HS-5 (cell line): ENCODE measurements at regions not wholly inside any gene's neighbourhood (a gene's known extent, or its start where the extent isn't known, plus 50 kb on each side); places are given as distances from the start of the nearest gene placed in this dataset.

ENCODE experiments used
- DNase-seq: peaks from one replicate; pipeline ENCODE4 v3.0.0-alpha.2; 2012; ENCODE audit warnings: low read depth

DNA sequence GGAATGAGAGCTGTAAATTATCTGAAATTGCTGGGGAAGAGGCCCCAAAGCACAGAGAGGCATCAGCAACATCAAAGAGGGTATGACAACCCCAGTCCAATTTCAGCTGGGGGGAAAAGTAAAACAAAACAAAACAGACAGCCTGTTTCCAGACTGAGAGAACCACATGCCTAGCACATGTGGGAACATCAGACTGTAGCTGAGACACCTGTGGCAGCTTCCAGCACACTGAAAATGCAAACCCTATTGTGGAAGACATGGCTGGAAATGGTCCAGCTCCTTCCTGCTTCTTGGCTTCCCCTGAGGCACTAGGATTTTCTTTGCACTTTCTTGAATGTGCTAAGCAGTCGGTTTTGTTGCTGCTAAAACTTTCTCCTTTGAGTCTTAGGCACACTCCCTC lies 240.9 kb upstream of the STS start:
- no peak for DNase-seq

DNA sequence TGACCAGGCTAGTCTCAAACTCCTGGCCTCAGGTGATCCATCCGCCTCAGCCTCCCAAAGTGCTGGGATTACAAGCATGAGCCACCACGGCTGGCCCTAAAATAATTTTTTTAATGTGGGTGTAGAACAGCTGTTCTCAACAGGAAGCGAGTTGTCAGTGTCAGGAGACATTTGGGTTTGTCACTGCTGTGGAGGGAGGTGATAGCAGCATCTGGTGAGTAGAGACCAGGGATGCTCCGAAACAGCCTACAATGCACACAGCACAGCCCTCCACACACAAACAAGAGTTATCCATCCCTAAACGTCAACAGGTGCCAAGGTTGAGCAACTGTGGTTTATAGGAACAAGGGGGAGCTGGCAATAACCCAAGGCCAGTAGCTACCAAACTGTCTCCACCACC lies 243.4 kb upstream of the STS start:
- DNase-seq: no peak

DNA sequence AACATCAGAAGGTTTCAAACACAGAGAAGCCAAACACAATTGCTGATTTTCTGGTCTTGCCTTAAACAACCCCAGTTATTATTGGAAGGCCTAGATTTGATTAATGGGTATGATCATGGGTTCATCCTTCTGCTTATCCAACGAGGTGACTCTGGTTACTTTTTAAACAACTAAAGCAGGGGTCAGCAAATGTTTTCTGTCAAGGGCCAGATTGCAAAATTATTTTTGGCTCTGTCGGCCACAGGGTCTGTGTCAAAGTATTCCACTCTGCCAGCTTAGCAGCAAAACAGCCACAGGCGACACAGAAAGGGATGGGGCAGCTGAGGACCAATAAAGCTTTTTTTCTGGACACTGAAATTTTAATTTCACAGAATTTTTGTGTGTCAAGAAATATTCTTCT lies 249.1 kb upstream of the STS start:
- DNase-seq: no peak

DNA sequence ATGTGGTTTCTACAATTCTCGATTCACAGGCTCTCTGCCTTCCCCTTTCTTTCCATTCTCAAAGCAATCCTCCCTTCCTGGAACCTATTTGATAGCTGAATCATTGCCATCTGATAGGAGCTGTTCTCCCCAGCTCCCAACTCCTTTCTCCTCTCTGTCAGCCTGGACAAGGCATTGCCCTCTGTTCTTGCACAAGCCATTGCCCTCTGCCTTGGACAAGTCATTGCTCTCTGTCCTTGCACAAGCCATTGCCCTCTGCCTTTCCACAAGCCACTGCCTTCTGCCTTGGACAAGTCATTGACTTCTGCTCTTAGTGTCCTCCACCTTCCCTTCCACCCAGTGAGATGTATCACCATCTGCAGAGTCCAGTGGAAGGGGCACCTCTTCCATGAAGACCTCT lies 256.1 kb upstream of the STS start:
- no peak for DNase-seq

DNA sequence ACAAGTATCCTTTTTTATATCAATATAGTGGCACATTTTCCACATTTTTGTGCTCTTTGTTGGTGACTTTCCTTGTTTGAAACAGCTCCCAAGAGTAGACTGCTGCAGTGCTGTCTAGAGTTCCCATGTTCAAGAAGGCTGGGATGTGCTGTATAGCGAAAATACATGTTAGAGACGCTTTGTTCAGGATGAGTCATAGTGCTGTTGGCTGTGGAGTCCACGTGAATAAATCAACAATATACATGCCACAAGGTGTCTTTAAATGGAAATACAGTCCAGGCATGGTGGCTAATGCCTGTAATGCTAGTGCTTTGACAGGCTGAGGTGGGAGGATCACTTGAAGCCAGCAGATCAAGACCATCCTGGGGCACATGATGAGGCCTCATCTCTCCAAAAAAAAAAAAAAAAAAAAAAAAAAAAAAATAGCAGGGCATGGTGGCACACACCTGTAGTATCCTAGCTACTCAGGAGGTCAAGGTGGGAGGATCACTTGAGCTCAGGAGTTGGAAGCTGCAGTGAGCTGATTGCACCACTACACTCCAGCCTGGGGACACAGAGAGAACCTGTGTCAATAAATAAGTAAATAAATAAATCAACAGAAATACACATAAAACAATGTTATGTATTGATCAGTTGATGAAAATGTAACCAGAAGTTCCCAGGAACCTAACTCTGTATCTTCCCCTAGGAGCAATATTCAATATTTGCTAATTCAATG lies 256.8 kb upstream of the STS start:
- no peak for DNase-seq

DNA sequence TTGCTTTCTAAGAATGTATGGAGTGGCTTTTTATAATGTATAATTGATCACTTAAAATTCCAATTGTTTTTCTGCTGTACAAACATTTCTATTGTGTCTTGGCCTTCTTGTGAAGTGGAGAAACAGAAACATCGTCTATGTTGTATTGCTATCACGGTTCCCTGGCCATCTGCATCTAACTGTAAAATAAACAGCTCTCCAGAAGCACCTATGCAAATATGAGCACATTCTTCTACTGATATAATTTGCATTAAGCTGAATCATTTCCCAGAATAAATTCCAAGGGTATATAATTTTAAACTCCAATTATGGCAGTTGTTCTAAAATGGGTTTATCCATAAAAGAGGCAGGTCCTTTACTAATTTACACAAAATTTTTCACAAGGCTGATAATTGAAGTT lies 261.6 kb upstream of the STS start:
- no peak for DNase-seq

DNA sequence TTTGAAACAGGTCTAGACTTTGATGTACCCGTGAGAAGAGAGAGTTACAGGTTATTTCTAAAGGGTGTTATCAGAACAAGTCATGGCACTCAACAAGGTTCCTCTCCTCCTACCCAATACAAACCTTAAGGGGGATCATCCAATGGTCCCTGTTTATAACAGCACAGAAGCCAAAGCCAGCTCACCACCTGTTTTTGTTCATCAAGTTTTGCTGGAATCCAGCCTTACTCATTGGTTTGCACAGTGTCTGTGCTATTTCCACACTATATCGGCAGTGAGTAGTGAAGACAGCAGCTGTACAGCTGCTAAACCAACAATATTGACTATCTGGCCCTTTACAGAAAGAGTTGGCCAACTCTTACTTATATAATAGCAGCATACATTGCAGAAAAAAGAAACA lies 262.1 kb upstream of the STS start:
- no peak for DNase-seq

DNA sequence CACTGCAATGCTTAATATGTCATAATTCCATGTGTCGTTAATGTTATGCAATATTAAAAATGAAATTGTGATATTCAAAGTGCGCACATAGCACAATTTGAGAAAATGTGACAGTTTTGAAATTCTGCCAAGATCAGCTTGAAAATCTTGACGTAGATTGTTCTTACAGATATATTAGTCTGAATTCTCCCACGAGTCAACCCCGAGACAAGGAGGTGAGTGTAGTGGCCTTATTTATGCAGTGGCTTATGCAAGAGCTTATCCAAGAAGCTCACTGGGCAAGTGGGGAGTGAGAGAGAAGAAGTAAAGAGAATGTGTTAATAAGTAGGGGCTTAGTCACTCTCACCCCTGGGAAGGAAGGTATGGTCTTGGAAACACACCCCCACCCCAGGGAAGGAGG lies 286.1 kb upstream of the STS start:
- DNase-seq: no peak

DNA sequence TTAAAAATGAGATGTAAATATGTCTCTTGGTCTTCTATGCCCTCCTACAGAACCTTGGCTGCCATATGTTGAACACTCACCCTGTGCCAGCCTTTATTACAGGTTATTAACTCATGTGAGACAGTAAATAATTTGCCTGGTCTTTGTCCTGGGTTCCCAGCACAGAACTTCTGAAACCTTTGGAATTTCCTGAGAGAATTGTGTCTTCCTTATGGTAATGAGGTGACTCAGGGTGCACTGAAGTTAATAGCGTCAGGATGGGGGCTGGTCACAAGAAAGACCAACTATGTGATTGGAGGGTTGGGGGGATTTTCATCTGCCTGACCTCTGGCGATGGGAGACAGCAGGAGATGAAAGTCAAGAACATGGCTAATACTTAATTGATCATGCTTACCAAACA lies 289.8 kb upstream of the STS start:
- no peak for DNase-seq

DNA sequence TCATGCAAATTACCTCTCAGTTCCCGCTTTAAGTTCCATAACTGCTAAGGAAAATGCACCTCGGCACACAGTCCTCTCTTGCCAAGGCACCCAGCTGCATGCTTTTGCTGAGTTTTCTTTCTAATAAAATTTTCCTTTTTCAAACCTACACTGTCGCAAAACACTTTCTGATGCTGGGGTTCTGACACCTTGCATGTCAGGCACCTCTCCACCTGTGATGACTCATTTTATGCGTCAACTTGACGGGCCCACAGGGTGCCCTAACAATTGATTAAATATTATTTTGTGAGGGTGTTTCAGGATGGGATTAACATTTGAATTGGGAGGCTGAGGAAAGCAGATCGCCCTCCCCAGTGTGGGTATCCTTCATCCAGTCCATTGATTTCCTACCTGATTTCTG lies 291.0 kb upstream of the STS start:
- DNase-seq: no peak

DNA sequence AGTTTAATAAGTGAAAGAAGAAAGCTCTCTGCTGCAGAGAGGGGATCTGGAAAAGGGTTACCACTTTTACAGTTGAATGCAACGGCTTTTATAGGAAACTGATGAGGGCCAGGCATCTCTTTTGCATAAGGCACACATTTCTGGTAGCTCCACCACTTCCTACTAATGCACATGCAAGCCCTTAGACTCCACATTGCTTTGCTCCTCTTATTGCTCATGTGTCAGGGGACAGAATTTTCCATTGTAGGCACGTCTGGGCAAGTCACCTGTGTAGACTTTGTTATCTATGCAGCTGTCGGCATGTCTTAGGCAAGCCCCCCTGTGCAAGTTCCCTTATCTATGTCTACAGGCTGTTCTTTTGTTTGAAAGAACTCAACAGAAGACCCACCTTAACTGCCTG lies 294.6 kb upstream of the STS start:
- no peak for DNase-seq

DNA sequence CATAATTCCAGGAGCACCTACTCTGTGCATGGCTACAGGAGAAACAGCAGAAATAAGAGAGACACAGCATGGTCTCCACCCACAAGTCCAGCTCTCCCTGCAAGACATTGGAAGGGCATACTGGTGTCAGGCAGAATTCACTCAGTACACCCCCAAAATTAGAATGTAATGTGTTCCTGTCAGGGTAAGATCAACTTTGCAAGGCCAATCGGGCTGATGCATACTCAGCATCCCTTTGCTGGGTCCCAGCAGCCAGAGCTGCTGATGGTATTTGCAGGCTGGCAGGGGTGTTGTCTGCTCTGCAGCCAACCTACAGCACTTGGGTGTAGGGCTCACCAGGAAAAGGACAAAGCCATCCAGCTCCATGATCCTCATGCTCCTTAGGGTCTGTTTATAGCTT lies 295.4 kb upstream of the STS start:
- DNase-seq: no peak

DNA sequence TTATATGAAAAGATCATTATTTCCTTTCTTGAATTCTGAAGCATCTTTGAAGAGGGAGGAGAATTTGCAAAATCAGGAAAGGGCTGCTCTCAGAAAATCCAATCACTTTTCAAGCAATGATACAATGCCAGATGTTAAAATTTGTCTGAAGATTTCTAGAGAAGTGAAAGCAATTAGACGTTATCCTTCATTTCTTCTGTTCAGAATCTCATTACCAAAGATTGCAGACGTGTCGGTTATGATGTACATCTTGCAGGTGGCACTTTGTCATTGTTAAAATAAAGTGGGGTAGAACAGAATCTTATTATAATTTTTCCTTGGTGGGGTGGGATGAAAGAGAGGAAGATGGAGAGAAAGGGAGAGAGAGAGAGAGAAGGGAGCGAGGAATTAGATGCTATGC lies 296.4 kb upstream of the STS start:
- no peak for DNase-seq

DNA sequence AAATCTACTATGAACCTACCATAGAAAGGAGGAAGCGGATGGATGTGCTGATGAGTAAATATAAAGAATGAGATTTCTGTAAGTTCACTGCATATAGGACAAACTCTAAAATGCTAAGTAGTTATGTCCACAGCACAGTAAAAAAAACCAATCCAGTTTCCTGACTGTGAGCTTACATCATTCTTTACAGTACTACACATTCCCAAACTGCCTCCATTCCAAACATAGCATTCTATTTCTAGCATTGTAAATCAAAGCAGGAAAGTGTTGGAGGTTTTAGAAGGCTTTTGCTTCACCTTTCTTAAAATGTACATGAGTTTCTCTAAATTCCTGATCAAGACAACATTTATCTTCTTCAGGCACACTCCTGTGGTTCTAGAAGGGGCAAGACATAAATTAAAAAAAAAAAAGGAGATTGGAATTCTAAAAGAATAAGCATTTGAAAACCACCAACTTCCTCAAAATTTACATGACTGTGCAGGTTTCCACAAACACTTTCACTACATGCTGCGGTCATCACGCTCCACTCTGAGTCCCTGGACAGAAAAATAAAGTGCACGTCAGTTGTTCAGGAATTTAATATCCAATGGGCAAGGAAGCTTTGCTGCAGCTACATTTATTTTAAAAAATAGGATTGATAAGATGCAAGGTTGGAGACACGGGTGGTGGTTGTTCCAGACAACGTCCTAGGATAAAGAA lies 297.6 kb upstream of the STS start:
- no peak for DNase-seq

DNA sequence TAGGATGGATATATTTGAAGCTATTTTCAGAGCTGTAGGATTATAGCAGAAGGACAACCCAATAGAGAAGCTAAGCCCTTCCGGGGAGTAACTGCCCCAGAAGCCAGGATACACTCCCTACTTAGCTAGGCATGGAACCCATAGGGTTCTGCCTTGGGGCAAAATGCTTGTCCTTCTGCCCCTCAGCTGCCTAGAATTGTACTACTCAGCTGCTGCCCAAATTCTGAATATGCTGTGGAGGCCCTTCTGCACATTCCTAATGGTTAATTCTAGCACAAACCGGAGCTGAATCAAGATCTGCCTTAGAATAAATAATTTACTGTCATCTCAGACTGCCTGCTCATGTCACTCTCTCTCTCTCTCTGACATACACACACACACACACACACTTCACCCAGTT lies 297.7 kb upstream of the VCX3A start:
- DNase-seq: no peak

DNA sequence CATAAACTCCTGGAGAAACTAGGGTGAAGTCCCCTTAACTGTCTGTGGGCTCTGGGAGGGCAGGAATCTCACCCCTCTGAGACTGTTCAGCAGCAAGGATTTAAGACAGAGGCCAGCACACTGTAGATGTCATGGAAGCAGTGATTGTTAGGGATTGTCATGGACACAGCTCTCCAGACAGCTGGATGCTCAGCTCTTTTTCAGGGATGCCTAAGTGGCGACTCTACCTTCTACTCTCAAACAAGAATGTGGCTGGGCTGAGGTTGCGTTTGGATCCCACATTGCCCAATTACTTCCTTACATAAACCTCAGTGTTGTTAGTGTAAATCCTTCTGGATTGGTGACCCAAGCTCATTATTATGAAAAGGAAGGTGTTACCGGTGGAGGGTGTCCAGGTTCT lies 291.9 kb upstream of the VCX3A start:
- no peak for DNase-seq

DNA sequence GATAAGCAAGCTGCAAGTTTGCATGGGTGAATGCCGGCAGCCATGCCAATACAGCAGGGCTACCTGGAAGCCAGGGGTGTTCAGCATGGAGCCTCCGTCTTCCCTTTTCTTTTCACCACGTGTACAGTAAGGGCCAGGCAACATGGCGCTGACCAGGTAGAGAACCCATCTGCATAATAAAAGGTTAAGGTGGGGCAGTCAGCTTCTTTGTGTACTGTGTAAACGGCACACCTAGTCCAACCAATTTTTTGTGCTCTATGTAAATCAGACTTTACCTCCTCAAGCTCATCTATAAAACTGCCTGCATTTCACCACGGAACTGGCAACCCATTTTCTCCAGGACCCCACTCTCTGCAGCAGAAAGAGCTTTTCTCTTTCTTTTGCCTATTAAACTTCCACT lies 286.8 kb upstream of the VCX3A start:
- no peak for DNase-seq

DNA sequence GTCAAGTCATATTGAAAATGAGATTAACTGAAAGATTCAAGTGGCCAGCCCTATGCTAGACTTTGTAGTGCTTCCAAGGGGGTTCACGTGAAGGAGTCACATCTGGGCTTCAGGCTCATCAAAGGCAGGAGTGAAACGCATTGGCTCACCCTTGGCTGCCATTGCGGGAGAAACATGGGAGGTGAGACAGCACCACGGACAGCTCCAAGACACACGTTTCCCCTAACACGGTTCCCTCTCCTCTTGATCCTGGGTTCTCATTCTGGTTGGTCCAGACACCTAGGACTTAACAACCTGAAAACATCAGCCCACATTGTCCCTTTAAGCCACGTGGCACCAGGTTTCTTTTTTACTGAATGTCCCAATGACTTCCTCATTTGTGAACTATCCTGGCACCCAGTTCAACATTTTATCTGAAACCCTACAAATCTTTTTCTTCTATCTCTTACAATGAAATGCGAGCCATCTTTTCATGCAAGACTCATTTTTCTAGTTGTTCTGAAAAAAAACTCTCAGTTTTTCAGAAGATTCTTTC lies 279.0 kb upstream of the VCX3A start:
- no peak for DNase-seq

DNA sequence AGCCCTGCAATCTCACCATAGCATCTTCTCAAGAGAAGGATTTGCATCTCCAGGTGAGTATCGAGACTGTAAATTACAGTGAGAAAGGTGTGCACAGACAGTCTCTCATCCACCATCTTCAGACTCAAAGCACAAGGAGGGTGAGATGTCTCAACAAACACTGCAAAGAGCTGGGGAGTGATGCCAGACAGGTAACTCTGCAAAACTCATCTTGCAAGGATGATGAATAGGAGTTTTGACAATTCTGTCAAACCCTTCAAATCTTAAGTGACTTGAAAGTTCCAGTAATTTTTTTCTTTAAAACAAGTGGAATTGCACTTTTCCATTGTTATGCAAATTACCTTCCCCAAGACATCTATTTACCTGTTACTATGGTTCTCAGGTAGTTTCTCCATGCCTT lies 277.2 kb upstream of the VCX3A start:
- no peak for DNase-seq

DNA sequence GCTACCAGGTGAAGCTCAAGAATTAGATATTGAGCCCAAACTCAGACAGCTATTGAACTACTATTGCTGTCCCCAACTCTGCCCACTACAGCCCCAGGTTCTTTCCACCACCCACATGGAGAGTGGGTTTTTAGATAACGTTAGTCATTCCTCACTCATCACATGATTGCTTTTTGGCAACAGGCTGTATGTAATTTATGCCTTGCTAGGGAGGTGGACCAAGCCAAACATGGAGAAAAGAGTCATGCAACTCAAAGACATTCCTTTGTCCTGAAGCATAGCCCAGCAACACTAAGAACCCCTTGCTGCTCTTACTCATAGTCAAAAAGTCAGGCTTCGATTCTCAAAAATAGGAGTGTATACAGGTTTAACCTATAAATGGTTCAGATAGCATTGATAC lies 275.9 kb upstream of the VCX3A start:
- DNase-seq: no peak

DNA sequence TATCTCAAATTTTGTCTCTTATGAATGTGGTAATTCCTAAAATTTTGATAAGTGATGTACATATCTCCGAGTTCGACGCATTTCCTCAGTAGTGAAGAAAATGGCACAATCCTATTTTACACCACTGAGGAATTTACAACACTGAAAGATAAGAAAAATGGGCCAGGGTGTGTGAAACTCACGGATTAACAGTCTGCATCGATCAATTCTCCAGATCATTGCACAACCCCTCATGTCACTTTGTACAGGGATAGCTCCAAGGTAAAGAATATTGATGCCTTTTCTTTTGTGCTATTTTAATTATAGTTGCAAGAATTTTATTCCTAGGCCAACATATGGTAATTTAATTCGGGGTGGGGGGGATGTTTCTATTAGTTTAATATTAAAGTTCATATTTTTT lies 268.7 kb upstream of the VCX3A start:
- DNase-seq: no peak

DNA sequence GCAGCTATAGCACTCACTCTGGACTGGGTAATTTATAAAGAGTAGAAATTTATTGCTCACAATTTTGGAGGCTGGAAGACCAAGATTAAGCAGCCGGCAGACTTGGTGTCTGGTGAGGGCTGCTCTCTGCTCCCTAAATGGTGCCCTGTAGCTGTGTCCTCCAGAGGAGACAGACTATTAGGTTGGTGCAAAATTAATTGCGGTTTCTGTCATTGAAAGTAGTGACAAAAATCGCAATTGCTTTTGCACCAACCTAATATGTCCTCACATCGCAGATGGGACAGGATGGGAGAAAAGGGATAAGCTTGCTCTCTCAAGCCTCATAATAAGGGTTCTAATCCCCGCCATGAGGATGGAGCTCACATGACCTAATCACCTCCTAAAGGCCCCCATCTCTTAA lies 258.1 kb upstream of the VCX3A start:
- no peak for DNase-seq

DNA sequence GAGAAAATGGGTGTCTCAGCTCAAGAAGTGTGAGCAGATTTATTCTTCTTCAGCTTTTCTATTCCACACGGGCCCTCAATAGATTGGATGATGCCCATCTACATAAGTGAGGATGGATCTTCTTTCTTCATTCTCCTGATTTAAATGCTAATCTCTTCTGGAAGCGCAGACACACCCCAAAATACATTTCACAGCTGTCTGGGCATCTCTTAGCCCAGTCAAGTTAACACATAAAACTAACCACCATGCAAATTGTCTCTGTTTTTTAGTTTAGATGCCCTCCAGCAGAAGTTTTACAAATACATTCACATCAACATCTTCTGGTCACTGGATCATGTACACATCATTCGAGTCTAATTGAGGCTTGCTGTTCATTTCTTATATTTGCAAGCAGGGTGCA lies 249.0 kb upstream of the VCX3A start:
- no peak for DNase-seq

DNA sequence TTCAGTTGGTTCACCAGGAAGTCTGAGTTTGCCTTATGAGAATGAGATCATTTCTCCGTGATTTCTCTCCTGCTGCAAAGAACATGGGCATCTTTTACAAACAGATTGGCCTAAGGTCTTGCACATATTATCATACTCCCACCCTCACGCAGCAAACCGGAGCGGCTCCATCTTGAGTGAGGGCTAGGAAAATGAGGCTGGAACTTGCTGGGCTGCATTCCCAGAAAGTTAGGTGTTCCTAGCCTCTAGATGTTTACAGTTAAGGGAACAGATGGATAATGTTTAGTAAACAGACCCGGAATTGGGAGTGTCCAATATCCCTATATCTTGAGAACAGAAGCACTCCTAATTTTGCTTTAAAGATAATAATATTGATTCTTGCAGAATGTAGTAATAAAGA lies 247.9 kb upstream of the VCX3A start:
- no peak for DNase-seq
